Liver (tissue), 7 donors: ENCODE measurements at regions not wholly inside any gene's neighbourhood (a gene's known extent, or its start where the extent isn't known, plus 50 kb on each side); places are given as distances from the start of the nearest gene placed in this dataset.

ENCODE experiments used
- DNase-seq: peaks from one replicate; pipeline ENCODE4 v3.0.0-alpha.2; 2017; ENCODE audit warnings: low spot score
- H3K27ac ChIP-seq, 2 donors: one replicate each; pipeline ENCODE4 v1.7.0; 2013; ENCODE audit warnings: inconsistent platforms in 2 of 2, low read length in 2 of 2, control low read depth in 1 of 2, low read depth in 1 of 2, mild to moderate bottlenecking in 1 of 2
- H3K27me3 ChIP-seq, 4 donors: one replicate each; pipeline versions ENCODE4 v1.6.1 to v1.7.0; 2013; ENCODE audit warnings: low read length in 3 of 4, inconsistent platforms in 1 of 4, mild to moderate bottlenecking in 1 of 4, moderate library complexity in 1 of 4; ENCODE audit not compliant: control insufficient read depth in 4 of 4, insufficient read depth in 4 of 4
- H3K36me3 ChIP-seq, 4 donors: one replicate each; pipeline versions ENCODE4 v1.6.1 to v1.7.0; 2013; ENCODE audit warnings: low read length in 3 of 4, mild to moderate bottlenecking in 3 of 4, low read depth in 1 of 4, moderate library complexity in 1 of 4; ENCODE audit not compliant: control insufficient read depth in 4 of 4, insufficient read depth in 3 of 4
- H3K4me1 ChIP-seq, 4 donors: one replicate each; pipeline versions ENCODE4 v1.6.1 to v1.7.0; 2013; ENCODE audit warnings: low read length in 3 of 4, mild to moderate bottlenecking in 3 of 4, moderate library complexity in 1 of 4; ENCODE audit not compliant: control insufficient read depth in 4 of 4, insufficient read depth in 4 of 4
- H3K4me3 ChIP-seq, 3 donors: one replicate each; pipeline versions ENCODE4 v1.6.1 to v1.7.0; 2013; ENCODE audit warnings: low read length in 3 of 3, control low read depth in 1 of 3, low read depth in 1 of 3, mild to moderate bottlenecking in 1 of 3
- H3K9ac ChIP-seq, 2 donors: one replicate each; pipeline ENCODE4 v1.7.0; 2013; ENCODE audit warnings: low read length in 2 of 2, mild to moderate bottlenecking in 2 of 2, moderate library complexity in 2 of 2, control low read depth in 1 of 2, low read depth in 1 of 2
- H3K9me3 ChIP-seq, 4 donors: one replicate each; pipeline versions ENCODE4 v1.6.1 to v1.7.0; 2013; ENCODE audit warnings: low read length in 3 of 4; ENCODE audit not compliant: control insufficient read depth in 4 of 4
- EGR1 ChIP-seq, 2 donors: IDR thresholded peaks; 2 replicates each; pipeline ENCODE4 v1.6.1; 2016 to 2018; ENCODE audit warnings: antibody characterized with exemption in 2 of 2, low read depth in 2 of 2
- FOXA1 ChIP-seq: IDR thresholded peaks from 2 replicates; pipeline ENCODE4 v1.6.1; 2016; ENCODE audit warnings: antibody characterized with exemption
- FOXA2 ChIP-seq: IDR thresholded peaks from 2 replicates; pipeline ENCODE4 v1.6.1; 2016; ENCODE audit warnings: antibody characterized with exemption
- GABPA ChIP-seq, 2 donors: IDR thresholded peaks in 1 of 2; conservative IDR thresholded peaks in 1 of 2; 2 replicates each; pipeline ENCODE4 v1.6.1; 2016; ENCODE audit warnings: antibody characterized with exemption in 2 of 2, mild to moderate bottlenecking in 1 of 2, moderate library complexity in 1 of 2
- HNF4A ChIP-seq, 2 donors: conservative IDR thresholded peaks; 2 replicates each; pipeline ENCODE4 v1.6.1; 2016; ENCODE audit warnings: antibody characterized with exemption in 2 of 2, mild to moderate bottlenecking in 2 of 2
- HNF4G ChIP-seq: IDR thresholded peaks from 2 replicates; pipeline ENCODE4 v1.6.1; 2016; ENCODE audit warnings: antibody characterized with exemption
- JUND ChIP-seq, 2 donors: IDR thresholded peaks; 2 replicates each; pipeline ENCODE4 v1.6.1; 2016; ENCODE audit warnings: antibody characterized with exemption in 2 of 2
- NR2F2 ChIP-seq: IDR thresholded peaks from 2 replicates; pipeline ENCODE4 v1.6.1; 2016; ENCODE audit warnings: antibody characterized with exemption
- RAD21 ChIP-seq, 2 donors: IDR thresholded peaks; 2 replicates each; pipeline ENCODE4 v1.6.1; 2016; ENCODE audit warnings: antibody characterized with exemption in 2 of 2, mild to moderate bottlenecking in 2 of 2
- RXRA ChIP-seq, 2 donors: IDR thresholded peaks; 2 replicates each; pipeline ENCODE4 v1.6.1; 2017 to 2018; ENCODE audit warnings: antibody characterized with exemption in 2 of 2, mild to moderate bottlenecking in 1 of 2
- SP1 ChIP-seq: IDR thresholded peaks from 2 replicates; pipeline ENCODE4 v1.6.1; 2018; ENCODE audit warnings: antibody characterized with exemption, mild to moderate bottlenecking
- TAF1 ChIP-seq: conservative IDR thresholded peaks from 2 replicates; pipeline ENCODE4 v1.6.1; 2016; ENCODE audit warnings: antibody characterized with exemption, mild to moderate bottlenecking
- YY1 ChIP-seq: IDR thresholded peaks from 2 replicates; pipeline ENCODE4 v1.6.1; 2016; ENCODE audit warnings: antibody characterized with exemption, mild to moderate bottlenecking
- WGBS: extraction: QIAGEN DNeasy Blood & Tissue Kit; methylation state at CpG from one replicate; pipeline ENCODE4 v1.1.7; 2013; 5-methylcytosine and 5-hydroxymethylcytosine counted together
- TF ChIP-seq, protein P1 (sequence below): IDR thresholded peaks from 2 replicates; pipeline ENCODE4 v1.6.1; 2016; ENCODE audit warnings: antibody characterized with exemption
- TF ChIP-seq, protein P2 (sequence below): IDR thresholded peaks from 2 replicates; pipeline ENCODE4 v1.6.1; 2016; ENCODE audit warnings: antibody characterized with exemption
- donor health status: healthy.
- donor health status: healthy.
- donor health status: healthy.
- donor health status: healthy.

DNA sequence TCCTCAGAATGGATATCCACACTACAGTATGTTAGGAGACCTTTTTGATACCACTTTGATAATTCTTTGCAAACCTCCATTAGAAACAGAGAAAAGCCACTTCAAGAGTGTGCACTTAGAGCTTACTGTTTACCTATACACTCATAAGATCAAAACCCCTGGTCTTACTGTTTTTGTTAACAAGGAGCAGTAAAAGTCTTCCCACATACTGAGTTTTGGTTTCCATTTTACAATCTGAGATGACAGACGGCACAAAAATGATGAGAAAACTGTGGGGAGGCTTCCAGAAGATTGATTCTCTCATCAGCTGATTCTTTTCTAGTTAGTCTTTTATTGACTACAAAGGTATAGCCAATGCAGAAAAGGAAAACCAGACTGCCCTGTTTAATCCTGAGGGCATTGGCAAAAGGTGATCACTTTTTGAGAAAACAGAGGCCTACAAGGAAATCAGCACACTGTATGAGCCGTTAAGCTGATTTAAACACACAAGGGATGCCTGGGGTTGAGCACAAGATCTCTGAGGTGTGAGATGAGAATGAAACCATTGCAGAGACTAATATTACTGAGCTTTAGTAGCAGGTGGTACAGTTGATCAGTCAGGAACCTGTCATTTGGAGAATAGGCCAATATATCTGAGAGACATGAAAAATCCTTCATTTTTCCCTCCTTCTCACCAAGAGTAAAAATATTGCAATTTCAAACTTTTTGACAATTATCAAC is 368.6 kb downstream of the GRB14 start:
- no peak overlapping the region for H3K27ac ChIP-seq
- DNase-seq, result no peak
- no peak overlapping the region for H3K4me3 ChIP-seq
- TF ChIP-seq, protein P1, sequence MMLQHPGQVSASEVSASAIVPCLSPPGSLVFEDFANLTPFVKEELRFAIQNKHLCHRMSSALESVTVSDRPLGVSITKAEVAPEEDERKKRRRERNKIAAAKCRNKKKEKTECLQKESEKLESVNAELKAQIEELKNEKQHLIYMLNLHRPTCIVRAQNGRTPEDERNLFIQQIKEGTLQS, result no peak
- TF ChIP-seq HNF4A (conservative IDR thresholded peaks at IDR 0.05), result no peak
- TF ChIP-seq SP1, result no peak
- no peak for TF ChIP-seq RAD21 (IDR thresholded peaks at IDR 0.05)
- no peak for TF ChIP-seq YY1
- TF ChIP-seq HNF4G, result no peak
- TF ChIP-seq TAF1, result no peak
- no peak overlapping the region for H3K9ac ChIP-seq
- H3K9me3 ChIP-seq, result no peaks in the 10 kb centered on the region
- H3K36me3 ChIP-seq, result no peaks in the 10 kb centered on the region
- no peaks in the 10 kb centered on the region for H3K27me3 ChIP-seq
- 61% methylated on average over 2 of the region's 2 CpGs for WGBS
- H3K4me1 ChIP-seq, result no peaks in the 10 kb centered on the region

DNA sequence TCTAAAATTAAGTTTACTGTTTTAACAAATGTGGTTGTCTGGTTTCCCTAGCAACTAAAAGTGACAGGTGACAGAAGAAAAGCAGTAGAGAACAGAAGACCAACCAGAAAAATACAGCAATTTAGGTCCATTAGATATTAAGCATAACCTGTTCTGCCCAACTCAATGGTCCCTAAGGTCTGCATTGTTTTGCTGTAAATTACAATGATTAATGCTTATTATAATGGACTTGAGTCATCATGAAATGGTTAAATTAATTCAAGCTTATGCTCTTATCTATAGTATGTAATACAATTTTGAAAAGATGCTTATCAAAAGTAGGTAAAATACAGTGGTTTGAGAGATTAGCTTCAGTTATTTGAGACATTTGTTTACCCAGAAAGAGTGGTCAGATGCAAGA is 378.0 kb downstream of the GRB14 start:
- no peak for DNase-seq

DNA sequence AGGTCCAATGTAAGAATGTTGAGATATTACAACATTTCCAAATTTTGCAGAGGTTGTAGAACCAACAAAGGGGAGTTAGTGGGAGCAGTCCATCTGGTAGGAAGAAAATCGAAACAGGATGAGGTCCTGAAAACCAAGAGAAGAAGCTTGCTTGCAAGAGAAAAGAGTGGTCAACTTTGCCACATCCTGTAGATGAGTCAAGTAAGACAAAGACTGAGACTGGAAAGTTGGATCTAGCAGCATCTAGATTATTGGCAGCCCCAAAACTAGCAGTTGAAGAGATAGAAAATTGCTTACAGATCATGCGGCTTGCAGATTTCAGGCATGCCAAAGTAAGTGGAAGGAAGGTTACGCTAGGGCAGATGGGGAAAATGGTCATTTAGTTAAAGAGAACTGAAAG is 378.9 kb downstream of the GRB14 start:
- H3K27ac ChIP-seq, result no peak overlapping the region
- no peak overlapping the region for H3K9ac ChIP-seq
- H3K4me3 ChIP-seq, result no peak overlapping the region
- no peak for DNase-seq
- TF ChIP-seq SP1 (no peak), RXRA (IDR thresholded peaks at IDR 0.05) (no peak), HNF4A (conservative IDR thresholded peaks at IDR 0.05) (no peak)
- TF ChIP-seq, protein P2, sequence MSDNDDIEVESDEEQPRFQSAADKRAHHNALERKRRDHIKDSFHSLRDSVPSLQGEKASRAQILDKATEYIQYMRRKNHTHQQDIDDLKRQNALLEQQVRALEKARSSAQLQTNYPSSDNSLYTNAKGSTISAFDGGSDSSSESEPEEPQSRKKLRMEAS, result no peak
- H3K4me1 ChIP-seq, result no peaks in the 10 kb centered on the region
- H3K36me3 ChIP-seq, result no peaks in the 10 kb centered on the region
- H3K27me3 ChIP-seq, result no peaks in the 10 kb centered on the region
- 84% methylated on average over 3 of the region's 3 CpGs for WGBS
- H3K9me3 ChIP-seq, result no peaks in the 10 kb centered on the region

More for the DNA sequence above, 378.0 kb downstream of the GRB14 start:
- no peaks in the 10 kb centered on the region for H3K9me3 ChIP-seq
- no peaks in the 10 kb centered on the region for H3K27me3 ChIP-seq
- TF ChIP-seq EGR1 (IDR thresholded peaks at IDR 0.05; ENCODE audit: low read depth in 2 of 2) (no peak), FOXA1 (no peak), HNF4A (conservative IDR thresholded peaks at IDR 0.05) (no peak), TAF1 (no peak), HNF4G (no peak), GABPA (IDR thresholded peaks at IDR 0.05 in 1 of 2, conservative IDR thresholded peaks at IDR 0.05 in 1 of 2) (no peak), RAD21 (IDR thresholded peaks at IDR 0.05) (no peak), JUND (IDR thresholded peaks at IDR 0.05) (no peak), FOXA2 (no peak), SP1 (no peak), NR2F2 (no peak), YY1 (no peak)
- TF ChIP-seq, protein P1, result no peak
- TF ChIP-seq, protein P2, result no peak
- no peak overlapping the region for H3K9ac ChIP-seq
- no peak overlapping the region for H3K27ac ChIP-seq
- H3K4me3 ChIP-seq, result no peak overlapping the region
- no peaks in the 10 kb centered on the region for H3K4me1 ChIP-seq
- no peaks in the 10 kb centered on the region for H3K36me3 ChIP-seq
